T-helper 17 cell (primary cell): ENCODE measurements at regions not wholly inside any gene's neighbourhood (a gene's known extent, or its start where the extent isn't known, plus 50 kb on each side); places are given as distances from the start of the nearest gene placed in this dataset.
"Not testable (repeated sequence)": the region's sequence is repeated elsewhere in the genome, so short reads cannot be mapped to it uniquely, and the experiment has no call there.

Experiments
- ATAC-seq: fragments of 150-1000 bp; cut with Tn5 transposase; 2 replicates; pipeline ENCODE4 v1.10.0; 2021; ENCODE audit warnings: mild to moderate bottlenecking, moderate library complexity
- DNase-seq, 3 donors: peaks; one replicate each; pipeline versions ENCODE4 v3.0.0 to v3.0.0-alpha.2; 2020 to 2021
- H3K9me3 ChIP-seq: one replicate; pipeline ENCODE4 v1.7.0; 2013; ENCODE audit warnings: low read length, mild to moderate bottlenecking; ENCODE audit not compliant: control insufficient read depth, poor library complexity, severe bottlenecking
- H3K27ac Mint-ChIP-seq: one replicate; pipeline ENCODE4 v1.8.0; 2022; ENCODE audit warnings: mild to moderate bottlenecking, moderate library complexity, mixed read lengths
- H3K27me3 Mint-ChIP-seq: one replicate; pipeline ENCODE4 v1.8.0; 2022; ENCODE audit warnings: mixed read lengths
- H3K36me3 Mint-ChIP-seq: one replicate; pipeline ENCODE4 v1.8.0; 2022; ENCODE audit warnings: low read depth, mixed read lengths
- H3K4me1 Mint-ChIP-seq: one replicate; pipeline ENCODE4 v1.8.0; 2022; ENCODE audit warnings: mild to moderate bottlenecking, mixed read lengths
- H3K4me3 Mint-ChIP-seq: one replicate; pipeline ENCODE4 v1.8.0; 2022; ENCODE audit warnings: mild to moderate bottlenecking, moderate library complexity, mixed read lengths

- not testable (repeated sequence) for H3K4me1 Mint-ChIP-seq, H3K27ac Mint-ChIP-seq, H3K36me3 Mint-ChIP-seq, H3K27me3 Mint-ChIP-seq, DNase-seq, H3K4me3 Mint-ChIP-seq, ATAC-seq, H3K9me3 ChIP-seq
These were observed 51.2 kb upstream of the MB21D2 start for GRCh38 chr3:192968901-192969300.

GRCh38 chr3:192980632-192981031 lies 63.0 kb upstream of the MB21D2 start:
- no peaks in the 10 kb centered on the region for H3K27me3 Mint-ChIP-seq
- H3K27ac Mint-ChIP-seq, result no peak overlapping the region
- no peaks in the 10 kb centered on the region for H3K9me3 ChIP-seq
- H3K36me3 Mint-ChIP-seq, result no peaks in the 10 kb centered on the region
- peaks cover 2% of the 10 kb centered on the region for H3K4me1 Mint-ChIP-seq
- ATAC-seq (no peak), DNase-seq (no peak)
- no peak overlapping the region for H3K4me3 Mint-ChIP-seq

- Mint-ChIP-seq H3K4me1 (peaks cover 2% of the 10 kb centered on the region), H3K4me3 (no peak overlapping the region), H3K27ac (no peak overlapping the region), H3K27me3 (peaks cover 5% of the 10 kb centered on the region), H3K36me3 (no peaks in the 10 kb centered on the region)
- no peaks in the 10 kb centered on the region for H3K9me3 ChIP-seq
- DNase-seq (no peak), ATAC-seq (no peak)
These were observed 68.7 kb upstream of the MB21D2 start for GRCh38 chr3:192986379-192986778.

GRCh38 chr3:192991356-192991755 lies 73.7 kb upstream of the MB21D2 start:
- Mint-ChIP-seq H3K36me3 (no peaks in the 10 kb centered on the region), H3K27ac (no peak overlapping the region), H3K27me3 (peaks cover 5% of the 10 kb centered on the region), H3K4me1 (peaks cover 2% of the 10 kb centered on the region), H3K4me3 (no peak overlapping the region)
- no peak for ATAC-seq
- no peaks in the 10 kb centered on the region for H3K9me3 ChIP-seq
- DNase-seq, result no peak

DNA sequence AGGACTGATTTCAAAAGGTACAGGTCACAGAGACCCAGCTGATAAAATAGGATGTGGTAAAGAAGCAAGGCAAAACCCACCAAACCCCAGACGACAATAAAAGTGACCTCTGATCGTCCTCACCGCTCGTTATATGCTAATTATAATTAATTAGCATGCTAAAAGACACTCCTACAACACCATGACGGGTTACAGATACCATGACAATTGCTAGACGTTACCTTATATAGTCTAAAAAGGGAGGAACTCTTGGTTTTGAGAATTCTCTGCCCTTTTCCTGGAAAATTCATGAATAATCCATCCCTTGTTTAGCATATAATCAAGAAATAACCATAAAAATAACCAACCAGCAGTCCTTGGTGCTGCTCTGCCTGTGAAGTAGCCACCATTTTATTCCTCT lies 74.7 kb upstream of the MB21D2 start:
- H3K4me3 Mint-ChIP-seq, result no peak overlapping the region
- no peaks in the 10 kb centered on the region for H3K9me3 ChIP-seq
- H3K36me3 Mint-ChIP-seq, result no peaks in the 10 kb centered on the region
- ATAC-seq, result no peak
- no peak for DNase-seq
- peaks cover 5% of the 10 kb centered on the region for H3K27me3 Mint-ChIP-seq
- H3K27ac Mint-ChIP-seq, result no peak overlapping the region
- H3K4me1 Mint-ChIP-seq, result peaks cover 2% of the 10 kb centered on the region

GRCh38 chr3:192993411-192993810 lies 75.8 kb upstream of the MB21D2 start:
- ATAC-seq, result no peak
- Mint-ChIP-seq H3K27me3 (peaks cover 5% of the 10 kb centered on the region), H3K4me1 (peaks cover 2% of the 10 kb centered on the region), H3K27ac (no peak overlapping the region), H3K4me3 (no peak overlapping the region), H3K36me3 (no peaks in the 10 kb centered on the region)
- no peaks in the 10 kb centered on the region for H3K9me3 ChIP-seq
- no peak for DNase-seq

- H3K4me1 Mint-ChIP-seq, H3K36me3 Mint-ChIP-seq, H3K27me3 Mint-ChIP-seq, H3K9me3 ChIP-seq, H3K27ac Mint-ChIP-seq, H3K4me3 Mint-ChIP-seq, ATAC-seq, DNase-seq: not testable (repeated sequence)
These were observed 83.5 kb upstream of the MB21D2 start for GRCh38 chr3:193001113-193001512.

DNA sequence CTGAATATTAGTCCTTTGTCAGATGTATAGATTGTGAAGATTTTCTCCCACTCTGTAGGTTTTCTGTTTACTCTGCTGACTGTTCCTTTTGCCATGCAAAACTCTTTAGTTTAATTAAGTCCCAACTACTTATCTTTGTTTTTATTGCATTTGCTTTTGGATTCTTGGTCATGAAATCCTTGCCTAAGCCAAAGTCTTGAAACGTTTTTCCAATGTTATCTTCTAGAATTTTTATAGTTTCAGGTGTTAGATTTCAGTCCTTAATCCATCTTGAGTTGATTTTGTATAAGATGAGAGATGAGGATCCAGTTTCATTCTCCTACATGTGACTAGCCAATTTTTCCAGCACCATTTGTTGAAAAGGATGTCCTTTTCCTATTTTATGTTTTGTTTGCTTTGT lies 86.0 kb upstream of the MB21D2 start:
- H3K4me1 Mint-ChIP-seq, DNase-seq, H3K4me3 Mint-ChIP-seq, H3K27ac Mint-ChIP-seq, H3K27me3 Mint-ChIP-seq, ATAC-seq, H3K36me3 Mint-ChIP-seq, H3K9me3 ChIP-seq: not testable (repeated sequence)

- H3K9me3 ChIP-seq, result no peaks in the 10 kb centered on the region
- DNase-seq, result no peak
- no peak for ATAC-seq
- Mint-ChIP-seq H3K4me3 (no peak overlapping the region), H3K27ac (no peak overlapping the region), H3K4me1 (no peaks in the 10 kb centered on the region), H3K36me3 (no peaks in the 10 kb centered on the region), H3K27me3 (no peaks in the 10 kb centered on the region)
These were observed 91.0 kb upstream of the MB21D2 start for GRCh38 chr3:193008654-193009053.

DNA sequence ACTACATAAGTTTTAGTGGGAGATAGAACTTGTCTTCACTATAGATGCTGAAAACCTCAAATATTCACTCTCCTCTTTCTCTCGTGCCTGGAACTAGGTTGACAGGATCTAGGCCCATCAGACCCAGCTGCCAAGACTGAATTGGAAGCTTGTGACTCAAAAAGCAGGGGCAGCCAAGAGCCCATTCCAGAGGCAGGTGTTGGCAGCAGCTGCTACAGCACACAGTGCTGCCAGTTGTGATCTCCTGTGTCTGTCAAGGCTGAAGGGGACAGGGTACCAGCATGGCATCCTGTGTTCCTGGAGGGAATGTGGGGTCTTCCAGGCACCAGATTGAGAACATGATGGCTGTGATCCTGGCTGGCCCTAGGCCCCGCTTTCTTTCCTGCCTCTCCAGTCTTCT lies 92.5 kb upstream of the MB21D2 start:
- Mint-ChIP-seq H3K4me1 (no peaks in the 10 kb centered on the region), H3K4me3 (no peak overlapping the region), H3K27me3 (no peaks in the 10 kb centered on the region), H3K27ac (no peak overlapping the region), H3K36me3 (no peaks in the 10 kb centered on the region)
- ATAC-seq (no peak), DNase-seq (no peak)
- no peaks in the 10 kb centered on the region for H3K9me3 ChIP-seq

- H3K4me1 Mint-ChIP-seq, result no peaks in the 10 kb centered on the region
- peaks cover 2% of the 10 kb centered on the region for H3K36me3 Mint-ChIP-seq
- H3K27ac Mint-ChIP-seq, result no peak overlapping the region
- peaks cover 8% of the 10 kb centered on the region for H3K27me3 Mint-ChIP-seq
- ATAC-seq (no peak), DNase-seq (no peak)
- no peak overlapping the region for H3K4me3 Mint-ChIP-seq
- H3K9me3 ChIP-seq, result no peaks in the 10 kb centered on the region
These were observed 94.3 kb upstream of the MB21D2 start for GRCh38 chr3:193011958-193012357.

- H3K27me3 Mint-ChIP-seq, result peaks cover 24% of the 10 kb centered on the region
- H3K9me3 ChIP-seq, result no peaks in the 10 kb centered on the region
- DNase-seq (no peak), ATAC-seq (no peak)
- no peak overlapping the region for H3K27ac Mint-ChIP-seq
- H3K4me1 Mint-ChIP-seq, result no peaks in the 10 kb centered on the region
- H3K4me3 Mint-ChIP-seq, result no peak overlapping the region
- peaks cover 2% of the 10 kb centered on the region for H3K36me3 Mint-ChIP-seq
These were observed 97.2 kb upstream of the MB21D2 start for GRCh38 chr3:193014902-193015301.

DNA sequence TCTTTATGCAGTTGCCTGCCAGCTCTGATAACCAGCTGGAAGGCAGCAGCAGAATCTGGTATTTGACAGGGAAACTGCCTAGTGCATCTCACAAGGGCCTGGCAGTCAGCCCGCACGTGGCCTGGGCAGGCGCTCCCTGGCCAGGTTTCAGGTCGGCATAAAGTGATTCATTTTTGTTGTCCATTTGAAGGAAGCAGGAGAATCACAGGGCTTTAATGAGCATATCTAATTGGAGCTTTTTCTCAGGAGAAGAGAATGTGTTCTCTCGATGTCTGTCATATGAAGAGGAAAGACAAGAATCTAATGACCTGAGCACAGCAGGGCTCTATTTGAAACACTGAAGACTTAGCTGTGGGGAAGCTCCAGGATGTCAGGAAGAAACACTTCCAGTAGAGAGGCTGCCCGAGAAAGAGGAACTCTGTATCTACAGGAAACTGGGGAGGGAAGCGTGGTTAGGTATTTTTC lies 98.8 kb upstream of the MB21D2 start:
- no peak overlapping the region for H3K27ac Mint-ChIP-seq
- no peaks in the 10 kb centered on the region for H3K4me1 Mint-ChIP-seq
- H3K9me3 ChIP-seq, result no peaks in the 10 kb centered on the region
- DNase-seq (no peak), ATAC-seq (no peak)
- H3K27me3 Mint-ChIP-seq, result peaks cover 28% of the 10 kb centered on the region
- peaks cover 2% of the 10 kb centered on the region for H3K36me3 Mint-ChIP-seq
- H3K4me3 Mint-ChIP-seq, result no peak overlapping the region

- Mint-ChIP-seq H3K4me3 (no peak overlapping the region), H3K27ac (no peak overlapping the region), H3K27me3 (peaks cover 24% of the 10 kb centered on the region), H3K36me3 (no peaks in the 10 kb centered on the region), H3K4me1 (no peaks in the 10 kb centered on the region)
- no peak for ATAC-seq
- no peak for DNase-seq
- no peaks in the 10 kb centered on the region for H3K9me3 ChIP-seq
These were observed 103.9 kb upstream of the MB21D2 start for GRCh38 chr3:193021506-193022010.
